Activated T-cell treated with anti-CD3 and anti-CD28 coated beads, Interleukin-2, amount 50 U/mL, for 4 hours (primary cell): ENCODE measurements at regions not wholly inside any gene's neighbourhood (a gene's known extent, or its start where the extent isn't known, plus 50 kb on each side); places are given as distances from the start of the nearest gene placed in this dataset.

Experiments
- ATAC-seq, 2 donors: fragments of 200-7000 bp; cut with Tn5 transposase; one replicate each; pipeline ENCODE4 v1.10.0; 2021
- DNase-seq: peaks from one replicate; pipeline ENCODE4 v3.0.0-alpha.2; 2020
- H3K27me3 Mint-ChIP-seq: one replicate; pipeline ENCODE4 v1.8.0; 2021; ENCODE audit warnings: low read depth, mixed read lengths
- H3K36me3 Mint-ChIP-seq: one replicate; pipeline ENCODE4 v1.8.0; 2022; ENCODE audit warnings: mixed read lengths; ENCODE audit not compliant: insufficient read depth
- H3K4me1 Mint-ChIP-seq: one replicate; pipeline ENCODE4 v1.8.0; 2021; ENCODE audit warnings: low read depth, mixed read lengths
- H3K4me3 Mint-ChIP-seq: one replicate; pipeline ENCODE4 v1.8.0; 2021; ENCODE audit warnings: mild to moderate bottlenecking, moderate library complexity, mixed read lengths
- H3K9me3 Mint-ChIP-seq: one replicate; pipeline ENCODE4 v1.8.0; 2021; ENCODE audit warnings: mixed read lengths

- DNase-seq (no peak), ATAC-seq (no peak)
- Mint-ChIP-seq H3K27me3 (no peaks in the 10 kb centered on the region), H3K9me3 (no peaks in the 10 kb centered on the region), H3K36me3 (peaks cover 1% of the 10 kb centered on the region), H3K4me3 (no peak overlapping the region), H3K4me1 (no peaks in the 10 kb centered on the region)
Measured at GRCh38 chr3:17799312-17799711, 56.9 kb upstream of the TBC1D5 start.

GRCh38 chr3:17798000-17798399 is 55.6 kb upstream of the TBC1D5 start:
- DNase-seq = no peak
- no peaks in the 10 kb centered on the region for H3K27me3 Mint-ChIP-seq
- H3K4me3 Mint-ChIP-seq = no peak overlapping the region
- H3K9me3 Mint-ChIP-seq = peaks cover 4% of the 10 kb centered on the region
- no peaks in the 10 kb centered on the region for H3K36me3 Mint-ChIP-seq
- ATAC-seq = no peak
- H3K4me1 Mint-ChIP-seq = no peaks in the 10 kb centered on the region

GRCh38 chr3:17795711-17796110 is 53.3 kb upstream of the TBC1D5 start:
- ATAC-seq = peak in 1 of 2 donors; percentile 37
- peaks cover 1% of the 10 kb centered on the region for H3K27me3 Mint-ChIP-seq
- H3K4me3 Mint-ChIP-seq = no peak overlapping the region
- no peaks in the 10 kb centered on the region for H3K4me1 Mint-ChIP-seq
- peaks cover 14% of the 10 kb centered on the region for H3K9me3 Mint-ChIP-seq
- no peak for DNase-seq
- no peaks in the 10 kb centered on the region for H3K36me3 Mint-ChIP-seq

GRCh38 chr3:17795280-17795679 is 52.8 kb upstream of the TBC1D5 start:
- DNase-seq = no peak
- no peak for ATAC-seq
- Mint-ChIP-seq H3K36me3 (no peaks in the 10 kb centered on the region), H3K27me3 (peaks cover 2% of the 10 kb centered on the region), H3K4me3 (no peak overlapping the region), H3K4me1 (no peaks in the 10 kb centered on the region), H3K9me3 (peaks cover 15% of the 10 kb centered on the region)

GRCh38 chr3:17793542-17794195 is 51.2 kb upstream of the TBC1D5 start:
- DNase-seq (no peak), ATAC-seq (no peak)
- peaks cover 3% of the 10 kb centered on the region for H3K27me3 Mint-ChIP-seq
- H3K9me3 Mint-ChIP-seq = peaks cover 18% of the 10 kb centered on the region
- no peaks in the 10 kb centered on the region for H3K4me1 Mint-ChIP-seq
- no peak overlapping the region for H3K4me3 Mint-ChIP-seq
- H3K36me3 Mint-ChIP-seq = no peaks in the 10 kb centered on the region
